H7 (cell line): ENCODE measurements at regions not wholly inside any gene's neighbourhood (a gene's known extent, or its start where the extent isn't known, plus 50 kb on each side); places are given as distances from the start of the nearest gene placed in this dataset.

Source experiments
- DNase-seq: peaks from one replicate; pipeline ENCODE4 v3.0.0; 2012
- H3K27me3 ChIP-seq: 2 replicates; pipeline ENCODE4 v1.6.0; 2011; ENCODE audit warnings: mild to moderate bottlenecking, low read length; ENCODE audit not compliant: control insufficient read depth, insufficient read depth
- H3K36me3 ChIP-seq: replicated peaks from 2 replicates; pipeline ENCODE4 v1.5.1; 2011; ENCODE audit warnings: low read length; ENCODE audit not compliant: control insufficient read depth, insufficient read depth
- H3K4me3 ChIP-seq: 2 replicates; pipeline ENCODE4 v1.5.1; 2011; ENCODE audit warnings: low read depth, mild to moderate bottlenecking, control low read depth, low read length, moderate library complexity; ENCODE audit not compliant: insufficient read depth

- no peak for DNase-seq
- no peak overlapping the region for H3K4me3 ChIP-seq
- no peaks in the 10 kb centered on the region for H3K27me3 ChIP-seq
- no peaks in the 10 kb centered on the region for H3K36me3 ChIP-seq
Observed at GRCh38 chr3:111352585-111352984, 189.4 kb upstream of the CD96 start.

- no peaks in the 10 kb centered on the region for H3K27me3 ChIP-seq
- H3K36me3 ChIP-seq: no peaks in the 10 kb centered on the region
- no peak for DNase-seq
- no peak overlapping the region for H3K4me3 ChIP-seq
Observed at GRCh38 chr3:111359261-111360030, 182.6 kb upstream of the CD96 start.

DNA sequence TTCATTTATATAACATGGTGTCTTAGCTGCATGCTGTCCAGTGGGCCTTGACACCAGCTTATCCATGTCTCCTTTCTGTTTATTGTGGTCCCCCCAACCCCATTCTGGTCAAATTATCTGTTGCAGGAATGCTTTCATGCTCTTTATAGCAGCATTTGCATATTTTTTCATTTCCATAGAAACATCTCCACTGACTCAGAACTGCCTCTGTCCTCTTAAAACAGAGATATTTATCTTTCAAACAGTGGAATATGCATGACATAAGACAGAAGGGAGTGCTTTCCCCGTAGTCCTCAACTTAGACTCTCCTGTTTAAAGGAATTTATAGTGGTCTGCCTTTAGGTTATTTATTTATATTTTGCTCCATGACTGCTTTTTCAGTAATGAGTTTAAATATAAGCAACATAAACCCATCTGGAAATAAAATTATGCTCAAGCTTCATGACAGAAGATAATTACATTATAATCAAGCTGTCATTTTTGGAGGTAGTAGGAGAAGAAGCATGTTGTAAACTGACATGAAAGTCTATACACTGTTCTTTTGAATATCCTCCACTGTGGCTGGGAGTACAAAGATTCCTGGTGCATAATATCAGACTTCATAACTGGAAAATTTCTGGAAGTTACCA is 179.5 kb upstream of the CD96 start:
- DNase-seq: no peak
- Histone ChIP-seq H3K4me3 (no peak overlapping the region), H3K27me3 (no peaks in the 10 kb centered on the region), H3K36me3 (no peaks in the 10 kb centered on the region)

DNA sequence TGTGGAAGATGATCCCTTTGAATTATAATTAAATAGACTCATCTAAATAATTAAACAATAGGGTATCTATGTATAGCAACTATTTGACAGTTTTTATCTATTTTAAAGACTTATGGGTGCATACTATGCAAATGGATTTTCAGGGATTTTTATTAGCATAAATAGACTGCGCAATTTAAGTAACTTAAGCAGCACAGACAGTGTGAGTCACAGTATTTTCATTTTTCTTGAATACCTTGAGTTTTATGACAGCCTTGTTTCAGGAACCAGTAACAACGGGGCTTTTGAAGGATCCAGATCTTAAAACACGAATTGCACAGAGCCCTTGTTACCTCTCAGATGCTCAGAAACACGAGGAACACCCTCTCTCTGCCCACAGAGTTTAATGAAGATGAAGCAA is 175.5 kb upstream of the CD96 start:
- DNase-seq: no peak
- Histone ChIP-seq H3K36me3 (no peaks in the 10 kb centered on the region), H3K27me3 (no peaks in the 10 kb centered on the region), H3K4me3 (no peak overlapping the region)

GRCh38 chr3:111368056-111368455 is 173.9 kb upstream of the CD96 start:
- DNase-seq: no peak
- no peak overlapping the region for H3K4me3 ChIP-seq
- no peaks in the 10 kb centered on the region for H3K27me3 ChIP-seq
- H3K36me3 ChIP-seq: no peaks in the 10 kb centered on the region

- Histone ChIP-seq H3K4me3 (no peak overlapping the region), H3K36me3 (no peaks in the 10 kb centered on the region), H3K27me3 (no peaks in the 10 kb centered on the region)
- DNase-seq: no peak
Observed at GRCh38 chr3:111369958-111370357, 172.0 kb upstream of the CD96 start.

GRCh38 chr3:111373239-111373638 is 168.8 kb upstream of the CD96 start:
- no peaks in the 10 kb centered on the region for H3K27me3 ChIP-seq
- no peaks in the 10 kb centered on the region for H3K36me3 ChIP-seq
- no peak overlapping the region for H3K4me3 ChIP-seq

GRCh38 chr3:111373861-111374260 is 168.1 kb upstream of the CD96 start:
- H3K27me3 ChIP-seq: no peaks in the 10 kb centered on the region
- no peaks in the 10 kb centered on the region for H3K36me3 ChIP-seq
- no peak for DNase-seq
- H3K4me3 ChIP-seq: no peak overlapping the region

More at GRCh38 chr3:111373239-111373638, 168.8 kb upstream of the CD96 start:
- DNase-seq: no peak

DNA sequence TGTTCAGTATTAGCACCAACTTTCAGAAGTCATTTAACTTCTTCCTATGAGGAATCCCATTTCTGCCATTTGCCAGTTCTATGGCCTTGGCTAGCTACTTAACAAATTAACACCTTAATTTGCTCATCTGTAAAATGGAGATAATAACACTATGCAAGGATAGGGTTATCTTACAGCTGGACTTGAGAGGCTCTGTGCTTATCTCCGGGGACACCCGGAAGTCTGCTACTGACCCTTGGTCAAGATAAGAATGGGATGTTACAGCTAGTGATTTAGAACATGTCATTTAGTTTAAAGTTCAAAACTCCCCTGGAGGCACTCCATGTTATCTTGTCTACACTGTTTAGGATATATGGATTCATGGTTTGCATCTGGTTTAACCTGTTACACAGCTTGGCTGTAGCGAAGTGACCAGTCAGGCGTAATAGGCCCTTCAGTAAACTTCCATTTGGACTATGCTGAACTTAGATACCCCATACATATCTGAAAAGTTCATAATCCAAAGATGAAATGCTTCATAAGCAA is 156.0 kb upstream of the CD96 start:
- Histone ChIP-seq H3K27me3 (no peaks in the 10 kb centered on the region), H3K4me3 (no peak overlapping the region), H3K36me3 (no peaks in the 10 kb centered on the region)
- no peak for DNase-seq

- DNase-seq: no peak
- Histone ChIP-seq H3K4me3 (no peak overlapping the region), H3K27me3 (no peaks in the 10 kb centered on the region), H3K36me3 (no peaks in the 10 kb centered on the region)
Observed at GRCh38 chr3:111392894-111393398, 149.1 kb upstream of the CD96 start.

GRCh38 chr3:111412656-111413055 is 129.3 kb upstream of the CD96 start:
- H3K4me3 ChIP-seq: no peak overlapping the region
- DNase-seq: no peak
- no peaks in the 10 kb centered on the region for H3K36me3 ChIP-seq
- no peaks in the 10 kb centered on the region for H3K27me3 ChIP-seq

- no peak overlapping the region for H3K4me3 ChIP-seq
- H3K27me3 ChIP-seq: no peaks in the 10 kb centered on the region
- H3K36me3 ChIP-seq: no peaks in the 10 kb centered on the region
- no peak for DNase-seq
Observed at GRCh38 chr3:111414531-111414930, 127.5 kb upstream of the CD96 start.

DNA sequence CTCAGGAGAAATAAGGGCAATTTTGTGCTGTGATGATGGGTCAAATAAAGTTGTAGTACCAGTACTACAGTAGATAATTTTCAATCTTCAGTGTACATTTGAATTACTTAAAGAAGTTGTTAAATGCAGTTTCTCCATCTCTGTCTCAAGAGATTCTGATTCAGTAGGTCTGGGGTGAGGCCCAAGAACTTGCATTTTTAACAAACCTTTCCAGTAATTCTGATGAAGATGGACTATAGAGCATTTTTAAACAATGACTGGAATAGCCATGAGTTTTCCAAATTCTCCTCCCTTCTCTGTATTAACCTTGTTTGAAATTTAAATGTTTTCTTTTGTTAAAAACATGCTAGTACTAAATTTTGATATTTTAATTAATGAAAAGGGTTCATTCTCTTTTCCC is 127.0 kb upstream of the CD96 start:
- no peak overlapping the region for H3K4me3 ChIP-seq
- H3K36me3 ChIP-seq: no peaks in the 10 kb centered on the region
- no peak for DNase-seq
- no peaks in the 10 kb centered on the region for H3K27me3 ChIP-seq

- no peaks in the 10 kb centered on the region for H3K27me3 ChIP-seq
- DNase-seq: no peak
Observed at GRCh38 chr3:111418391-111418790, 123.6 kb upstream of the CD96 start.

GRCh38 chr3:111428301-111428700 is 113.7 kb upstream of the CD96 start:
- no peak overlapping the region for H3K4me3 ChIP-seq
- H3K27me3 ChIP-seq: no peaks in the 10 kb centered on the region
- DNase-seq: no peak
- H3K36me3 ChIP-seq: no peaks in the 10 kb centered on the region

More at GRCh38 chr3:111418391-111418790, 123.6 kb upstream of the CD96 start:
- H3K36me3 ChIP-seq: no peaks in the 10 kb centered on the region
- H3K4me3 ChIP-seq: no peak overlapping the region
